ENCODE measurements at regions not wholly inside any gene's neighbourhood (a gene's known extent, or its start where the extent isn't known, plus 50 kb on each side); places are given as distances from the start of the nearest gene placed in this dataset.

DNA sequence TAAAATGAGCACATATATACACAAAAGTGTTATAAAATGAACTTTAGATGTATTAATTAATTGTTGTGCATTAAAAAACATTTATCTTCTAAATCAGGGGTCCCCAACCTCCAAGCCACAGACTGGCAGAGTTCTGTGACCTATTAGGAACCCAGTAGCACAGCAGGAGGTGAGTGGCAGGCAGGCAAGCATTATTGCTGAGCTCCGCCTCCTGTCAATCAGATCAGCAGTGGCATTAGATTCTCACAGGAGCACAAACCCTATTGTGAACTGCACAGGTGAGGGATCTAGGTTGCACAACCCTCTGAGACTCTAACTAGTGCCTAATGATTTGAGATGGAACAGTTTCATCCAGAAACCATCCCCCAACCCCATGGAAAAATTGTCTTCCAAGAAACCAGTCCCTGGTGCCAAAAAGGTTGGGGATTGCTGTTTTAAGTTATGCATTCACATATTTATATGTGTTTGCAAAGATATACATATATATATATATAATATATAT is 583.7 kb downstream of the KCNJ2 start:
- no peak for FAIRE-seq

DNA sequence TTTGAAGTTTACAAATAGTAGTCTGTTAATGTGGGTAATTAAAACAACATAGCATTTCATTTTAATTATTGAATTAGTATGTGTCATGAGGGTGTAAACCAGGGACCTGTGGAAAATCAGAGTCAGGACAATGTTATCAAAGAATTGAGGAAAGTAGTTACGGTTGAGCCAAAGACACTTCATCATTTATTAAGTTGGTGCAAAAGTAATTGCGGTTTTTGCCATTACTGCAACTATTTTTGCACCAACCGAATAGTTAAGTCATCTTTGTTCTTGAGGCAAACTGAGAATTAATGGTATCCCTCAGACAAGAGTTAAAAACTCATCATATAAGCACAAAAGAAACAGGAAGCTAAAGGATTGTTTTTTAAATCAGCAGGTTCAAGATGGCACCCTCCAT is 593.7 kb downstream of the KCNJ2 start:
- no peak for FAIRE-seq

DNA sequence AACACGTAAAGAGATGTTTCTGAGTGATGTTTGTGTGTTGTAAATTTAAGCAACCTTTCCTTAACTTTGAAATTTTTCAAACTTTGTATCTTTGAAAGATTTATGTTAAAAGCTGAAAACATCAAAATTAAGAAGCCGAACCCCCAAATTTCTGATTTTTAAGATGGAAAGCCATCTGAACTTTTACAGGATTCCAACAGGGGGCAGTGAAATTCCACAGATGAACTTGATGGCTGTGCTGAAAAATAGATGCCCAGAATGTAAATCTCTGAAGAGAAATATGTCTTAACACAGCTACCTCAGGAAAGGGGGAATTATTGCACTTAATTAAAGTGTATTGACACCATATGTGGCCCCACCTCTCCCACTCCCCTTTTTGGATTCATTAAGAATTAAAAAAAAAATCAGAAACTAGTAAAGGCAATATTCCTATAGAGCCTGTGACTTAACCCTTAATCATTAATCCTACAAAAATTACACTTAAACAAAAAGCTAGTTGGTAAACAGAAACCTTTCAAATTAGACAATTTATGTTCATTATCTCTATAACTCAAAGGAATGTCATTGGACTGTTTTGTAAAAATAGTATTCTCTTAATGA is 597.9 kb downstream of the KCNJ2 start:
- FAIRE-seq = no peak

DNA sequence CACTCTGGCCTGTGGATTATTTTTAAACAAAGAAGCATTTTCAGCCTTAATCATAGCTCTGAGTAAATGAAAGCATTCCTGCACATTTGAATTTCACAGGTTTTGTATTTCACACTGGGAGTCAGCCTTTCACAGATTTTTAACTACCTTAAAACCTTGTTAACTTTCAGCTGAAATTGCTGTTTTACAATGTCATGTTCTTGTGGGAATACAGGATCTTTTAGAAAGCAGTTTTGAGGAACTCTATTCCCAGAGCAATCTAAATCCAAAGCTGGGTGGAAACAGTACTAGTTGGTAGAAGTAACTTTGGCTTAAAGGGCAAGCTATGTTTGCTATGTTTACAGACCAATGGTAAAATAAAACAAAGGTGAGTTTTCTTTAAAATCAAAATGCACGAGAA is 600.6 kb downstream of the KCNJ2 start:
- no peak for FAIRE-seq

DNA sequence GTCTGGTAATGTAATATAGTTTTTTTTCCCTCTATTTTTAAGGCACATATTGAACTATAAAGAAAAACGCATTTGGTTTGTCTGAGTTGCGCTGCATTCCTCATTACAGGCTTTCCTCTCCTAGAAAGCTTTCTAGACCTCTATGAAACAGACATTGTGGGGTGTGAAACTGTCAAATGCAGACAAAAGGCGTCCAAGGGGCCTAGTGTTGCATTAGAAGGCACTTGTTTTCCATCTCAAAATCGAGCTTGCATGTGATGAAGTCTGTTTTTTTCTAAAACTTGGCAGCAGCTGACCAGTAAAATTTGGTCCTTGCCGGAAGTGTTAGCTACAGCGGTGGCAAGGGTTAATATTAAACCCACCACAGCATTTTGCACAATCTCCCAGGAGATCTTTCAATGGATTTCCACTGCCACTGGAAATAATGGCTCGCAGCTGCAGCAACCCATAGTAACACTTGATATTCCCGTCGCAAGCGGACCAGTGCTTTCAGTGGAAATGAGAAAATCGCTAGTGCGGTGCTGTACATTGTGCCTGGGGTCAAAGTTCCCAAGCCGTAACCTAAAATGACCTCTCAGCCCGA is 602.6 kb downstream of the KCNJ2 start:
- FAIRE-seq = no peak

DNA sequence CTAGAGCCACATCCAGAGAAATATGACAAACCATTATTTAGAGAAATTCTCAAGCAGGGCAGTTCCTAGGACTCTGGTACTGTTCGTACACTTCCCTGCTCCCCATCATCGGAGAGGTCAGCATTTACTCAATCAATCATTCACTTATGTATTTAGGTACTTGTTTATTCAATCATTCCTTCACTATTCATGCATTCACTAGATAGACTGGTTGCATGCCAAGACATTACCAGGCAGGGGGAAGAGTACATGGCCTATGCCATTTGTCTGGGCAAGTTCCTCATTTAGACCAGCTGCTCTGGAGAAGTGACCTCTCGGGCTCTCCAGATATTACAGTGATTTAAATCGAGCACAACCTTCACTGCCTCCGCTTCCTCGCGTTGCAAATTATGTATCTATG is 603.4 kb downstream of the KCNJ2 start:
- FAIRE-seq = no peak

DNA sequence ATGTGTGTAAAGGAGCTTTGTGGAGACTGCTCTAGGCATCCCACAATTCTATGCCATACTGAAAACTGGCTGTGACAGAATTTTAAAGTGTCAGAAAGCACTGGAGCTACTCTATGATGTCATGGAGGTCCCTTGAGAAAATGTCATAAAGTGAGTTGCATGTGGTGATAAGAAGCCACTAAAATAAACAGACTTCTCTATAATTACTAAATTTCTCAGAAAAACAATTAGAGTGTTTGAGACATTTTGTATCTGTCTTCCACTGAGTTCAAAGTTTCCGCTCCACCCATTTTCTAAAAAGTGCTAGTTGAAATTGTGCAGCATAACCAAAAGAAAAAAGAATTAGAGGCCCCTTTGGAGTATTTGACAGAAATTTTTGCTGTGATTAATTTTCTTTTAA is 603.9 kb downstream of the KCNJ2 start:
- no peak for FAIRE-seq

DNA sequence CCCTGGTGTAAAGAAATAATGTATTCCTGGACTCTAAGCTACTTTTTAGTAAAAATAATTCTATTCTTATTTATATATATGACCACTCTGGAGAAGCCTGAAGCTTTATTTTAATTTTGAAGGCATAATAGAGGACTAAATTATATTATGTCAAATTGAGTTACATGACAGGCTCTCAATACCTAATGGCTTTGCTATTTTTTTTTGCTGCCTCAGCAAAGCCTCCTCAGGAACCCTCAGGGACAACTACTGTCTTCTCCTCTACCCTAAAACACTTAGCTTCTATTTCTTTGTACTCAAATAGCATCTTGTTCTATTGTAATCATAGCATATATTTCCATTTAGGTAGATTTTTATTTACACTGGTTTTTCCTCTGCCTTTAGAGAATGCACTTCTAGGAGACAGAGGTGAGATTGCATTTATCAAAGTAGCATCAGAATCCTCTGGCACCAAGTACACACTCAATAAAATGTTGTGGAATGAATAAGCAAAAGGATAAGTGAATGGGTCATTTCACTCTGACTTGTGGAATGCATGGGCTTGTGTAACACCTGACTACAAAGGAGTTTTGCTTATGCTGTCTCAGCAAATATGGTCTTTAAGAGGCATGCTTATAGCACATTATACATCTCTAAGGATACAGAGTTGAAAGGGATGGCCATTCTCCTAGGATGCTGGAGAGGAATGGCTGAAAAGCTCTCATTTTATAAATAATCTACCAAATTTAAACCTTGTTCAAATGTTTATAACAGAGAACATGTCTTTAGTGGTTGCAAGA is 605.2 kb downstream of the KCNJ2 start:
- FAIRE-seq = no peak

DNA sequence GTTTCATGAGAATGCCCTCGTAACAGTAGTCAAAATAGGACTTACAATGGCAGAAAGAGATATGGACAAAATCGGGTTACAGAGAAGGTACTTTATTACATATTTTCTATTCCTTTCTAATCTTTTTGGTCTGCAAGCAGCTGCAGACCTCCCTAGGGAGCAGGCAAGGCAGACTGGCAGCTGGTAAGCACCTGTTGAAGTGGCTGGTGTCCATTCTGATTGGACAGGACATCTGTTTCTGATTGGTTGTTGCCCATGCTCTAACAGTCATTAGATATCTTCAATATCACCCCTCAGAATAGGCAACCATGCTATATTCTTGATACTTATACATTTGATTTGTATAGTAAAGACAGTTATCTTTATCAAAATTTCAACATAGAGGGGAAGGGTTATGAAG is 606.3 kb downstream of the KCNJ2 start:
- FAIRE-seq = no peak

DNA sequence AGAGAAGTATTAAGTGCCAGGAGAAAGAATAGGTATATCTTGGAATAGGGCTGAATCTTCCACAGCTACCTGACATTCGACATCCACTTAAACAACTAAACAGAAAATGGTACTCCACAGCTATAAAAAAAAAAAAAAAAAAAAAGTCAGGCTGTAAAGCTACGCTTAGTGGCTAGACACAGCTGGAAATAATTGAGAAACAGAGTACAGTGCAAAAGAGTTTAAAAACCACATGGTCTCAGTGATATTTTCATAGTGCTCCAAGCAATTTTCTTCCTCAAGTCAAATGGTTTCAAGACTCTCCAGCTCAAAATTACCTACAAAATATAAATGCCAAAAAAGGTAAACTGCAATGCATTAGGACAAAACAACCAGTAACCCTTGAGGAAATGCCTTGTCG is 607.1 kb downstream of the KCNJ2 start:
- FAIRE-seq = no peak

DNA sequence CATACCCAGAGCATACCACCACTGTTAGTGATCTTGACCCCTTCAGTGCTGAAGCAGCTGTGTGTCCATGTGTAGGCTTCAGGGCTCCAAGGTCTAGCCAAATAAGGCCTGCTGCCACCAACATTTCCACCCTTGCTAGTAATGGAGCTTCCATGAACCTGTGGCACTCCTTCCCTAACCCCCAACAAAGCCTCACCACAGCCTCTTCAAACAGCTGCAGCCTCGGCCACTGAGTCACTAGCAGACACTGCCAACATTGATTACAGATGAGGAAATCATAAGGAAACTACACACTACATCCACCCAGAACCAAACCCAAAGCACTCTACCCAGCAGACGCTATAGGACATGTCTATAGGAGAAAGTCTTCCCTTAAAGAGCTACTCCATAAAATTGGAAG is 610.7 kb downstream of the KCNJ2 start:
- FAIRE-seq = no peak

DNA sequence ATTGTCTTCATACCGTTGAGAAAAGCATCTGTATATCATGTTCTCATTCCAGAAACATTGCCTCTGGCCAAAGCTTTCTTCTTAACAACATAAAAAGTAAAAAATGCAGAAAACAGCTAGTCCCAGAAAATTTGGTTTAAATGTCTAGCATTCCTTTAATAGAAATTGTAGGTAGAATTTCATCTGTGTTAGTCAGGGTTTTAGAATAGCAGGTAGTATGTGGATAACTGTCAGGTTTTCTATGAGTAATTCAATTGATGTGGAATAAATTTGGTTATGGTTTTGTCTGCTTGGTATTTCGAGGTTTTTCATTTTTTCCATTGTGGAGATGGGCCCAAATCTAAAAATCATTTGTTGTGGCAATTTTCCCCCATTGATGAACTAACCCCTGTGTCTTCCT is 616.7 kb downstream of the KCNJ2 start:
- no peak for FAIRE-seq

DNA sequence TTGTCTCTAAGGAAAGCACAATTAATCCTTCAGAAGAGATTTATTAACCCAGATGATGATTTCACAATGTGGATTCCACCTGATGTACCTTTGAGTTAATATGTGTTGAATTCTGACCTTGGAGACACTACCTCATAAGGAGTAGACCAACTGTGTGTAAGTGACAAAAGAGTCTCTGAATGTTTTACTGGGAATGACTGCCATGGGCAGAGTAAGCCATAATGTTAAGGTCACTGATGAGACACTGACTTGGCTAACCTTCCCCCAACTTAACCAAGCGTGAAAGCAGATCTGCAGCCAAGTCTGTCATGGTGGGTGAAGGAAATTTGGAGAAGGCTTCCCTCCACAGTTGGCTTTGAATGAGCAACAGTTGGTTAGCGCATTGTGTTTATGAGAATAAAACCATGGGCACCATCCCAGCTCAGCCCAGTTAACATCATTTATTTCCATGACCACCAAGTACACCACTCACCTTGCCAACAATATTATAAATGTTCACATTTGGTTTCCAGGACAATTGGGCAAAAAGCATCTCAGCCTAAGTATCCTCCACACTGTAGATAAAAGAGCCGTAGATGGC is 618.5 kb downstream of the KCNJ2 start:
- no peak for FAIRE-seq

DNA sequence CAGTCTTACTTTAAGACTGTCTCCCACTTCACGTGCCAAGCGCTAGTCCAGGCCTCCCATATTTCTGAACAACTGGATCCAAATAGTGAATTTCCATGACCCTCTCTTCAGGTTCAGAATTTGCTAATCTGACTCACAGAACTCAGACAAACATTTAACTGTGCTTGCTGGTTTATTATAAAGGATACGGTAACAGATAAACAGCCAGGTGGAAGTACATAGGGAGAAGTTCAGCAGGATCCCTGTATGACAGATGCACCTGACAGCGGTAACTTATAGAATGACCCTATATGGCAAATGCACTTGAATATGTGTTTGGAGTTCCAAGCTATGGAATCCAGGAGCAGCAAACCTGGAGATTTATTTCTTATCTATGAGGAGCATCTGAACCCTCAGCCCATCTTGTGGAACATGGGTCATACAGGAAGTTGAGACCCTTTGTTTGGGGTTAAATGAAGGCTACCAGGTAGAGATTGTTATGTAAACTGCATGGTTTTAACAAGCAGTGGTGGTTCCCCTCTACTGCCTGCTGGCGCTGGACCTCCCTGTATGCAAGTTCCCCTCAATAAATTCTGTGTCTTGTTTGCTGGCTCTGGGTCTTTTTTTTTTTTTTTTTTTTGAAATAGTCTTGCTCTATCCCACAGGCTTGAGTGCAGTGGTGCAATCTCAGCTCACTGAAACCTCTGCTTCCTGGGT is 622.6 kb downstream of the KCNJ2 start:
- FAIRE-seq = no peak

DNA sequence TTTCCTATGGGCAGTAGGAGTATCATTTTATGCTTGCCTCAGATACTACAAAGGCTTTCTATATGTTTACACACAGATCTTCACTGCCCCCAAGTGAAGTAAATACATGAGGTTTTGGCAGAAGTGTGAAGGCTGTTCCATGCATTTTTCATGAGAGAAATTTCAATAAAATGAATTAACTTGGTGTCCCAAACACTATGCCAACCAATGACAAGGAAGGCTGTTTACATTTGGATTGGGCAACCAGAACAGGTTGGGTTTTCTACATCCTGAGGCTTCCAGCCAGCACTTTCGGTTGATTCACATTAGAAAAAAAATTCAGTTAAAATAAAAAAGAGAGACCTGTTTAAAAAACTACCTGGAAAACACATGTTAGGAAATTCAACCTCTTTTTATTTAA is 625.4 kb downstream of the KCNJ2 start:
- FAIRE-seq = no peak

DNA sequence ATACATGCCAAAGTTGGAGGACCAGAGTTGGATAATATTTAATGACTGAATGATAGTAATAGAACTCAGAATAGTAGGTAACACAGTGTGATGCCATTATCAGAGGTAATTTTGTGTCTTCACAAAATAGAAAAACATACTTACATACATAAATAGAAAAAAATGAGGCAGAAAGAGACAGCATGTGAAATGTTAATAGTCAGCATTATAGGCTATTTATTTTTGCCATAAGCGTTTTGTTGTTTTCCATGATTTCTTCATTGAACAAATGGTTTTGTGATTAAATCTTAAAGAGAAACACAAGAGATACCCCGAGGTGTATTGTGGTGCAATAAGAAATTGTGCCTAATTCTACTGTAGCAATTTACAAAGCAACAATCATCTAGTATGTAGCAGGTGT is 626.3 kb downstream of the KCNJ2 start:
- no peak for FAIRE-seq

DNA sequence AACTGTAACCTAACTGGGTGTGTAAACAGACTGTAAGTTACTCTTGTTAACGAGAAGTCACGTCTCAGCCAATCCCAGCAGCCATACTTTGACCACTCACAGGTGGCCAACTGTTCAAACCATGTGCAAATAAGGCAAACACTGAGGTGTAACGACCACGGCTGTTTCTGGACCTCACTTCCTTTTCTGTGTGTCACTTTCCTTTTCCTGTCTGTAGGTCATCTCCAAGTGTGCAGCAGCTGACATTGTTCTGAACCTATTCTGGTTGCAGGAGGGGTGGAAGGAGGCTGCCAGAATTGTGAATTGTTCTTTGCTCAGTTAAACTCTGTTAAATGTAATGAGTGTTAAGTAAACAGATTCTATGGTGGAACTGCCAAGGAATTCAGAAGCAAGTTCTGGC is 627.4 kb downstream of the KCNJ2 start:
- no peak for FAIRE-seq

DNA sequence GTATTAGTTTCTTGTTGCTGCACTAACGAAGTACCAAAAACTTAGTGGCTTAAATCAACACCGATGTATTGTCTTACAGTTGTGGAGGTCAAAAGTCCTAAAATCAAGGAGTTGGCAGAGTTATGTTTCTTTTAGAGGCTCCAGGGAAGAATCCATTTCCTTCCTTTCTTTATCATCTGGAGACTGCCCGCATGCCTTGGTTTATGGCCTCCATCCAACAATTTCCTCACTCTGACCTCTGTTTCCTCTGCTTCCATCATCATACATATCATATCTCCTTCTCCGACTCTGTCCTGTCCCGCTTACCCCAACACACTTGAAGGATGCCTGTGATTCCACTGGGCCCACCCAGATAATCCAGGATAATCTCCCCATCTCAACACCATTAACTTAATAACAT is 627.8 kb downstream of the KCNJ2 start:
- no peak for FAIRE-seq

DNA sequence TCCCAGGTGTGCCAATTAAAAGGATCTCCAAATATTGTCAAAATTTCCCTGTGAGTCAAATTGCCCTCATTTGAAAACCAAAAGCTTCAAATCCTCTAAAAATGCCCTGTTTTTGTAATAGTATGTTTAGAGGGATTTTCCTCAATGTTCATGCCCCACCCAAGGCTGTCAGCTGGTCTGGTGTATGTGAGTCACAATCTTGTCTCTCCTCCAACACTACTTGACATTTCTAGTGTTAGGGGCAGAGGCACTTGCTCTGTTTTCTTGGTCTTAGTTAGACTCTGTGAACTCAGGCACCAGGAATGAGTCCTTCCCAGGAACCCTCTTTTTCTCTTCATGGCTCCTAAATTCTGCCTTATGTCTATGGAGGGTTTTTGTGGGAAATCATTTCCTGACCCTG is 634.8 kb downstream of the KCNJ2 start:
- FAIRE-seq = no peak

DNA sequence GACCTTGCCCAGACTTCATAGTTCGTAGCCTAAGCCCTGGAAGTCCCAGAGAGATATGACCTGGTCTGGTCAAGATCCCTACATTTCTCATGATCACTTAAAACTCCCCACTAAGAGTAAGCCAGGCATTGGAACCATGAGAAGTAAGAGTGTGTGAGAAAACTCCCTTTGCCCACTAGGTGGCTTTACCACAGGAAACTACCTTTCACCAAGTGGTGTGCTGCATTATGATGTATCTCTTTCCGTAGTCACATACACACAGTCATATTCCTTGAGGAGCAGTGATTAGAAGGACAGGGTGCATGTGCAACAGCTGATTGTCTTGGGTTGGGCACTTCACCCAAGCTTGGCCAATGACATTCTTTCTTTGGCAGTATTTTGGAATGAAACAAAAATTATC is 639.3 kb downstream of the KCNJ2 start:
- no peak for FAIRE-seq

DNA sequence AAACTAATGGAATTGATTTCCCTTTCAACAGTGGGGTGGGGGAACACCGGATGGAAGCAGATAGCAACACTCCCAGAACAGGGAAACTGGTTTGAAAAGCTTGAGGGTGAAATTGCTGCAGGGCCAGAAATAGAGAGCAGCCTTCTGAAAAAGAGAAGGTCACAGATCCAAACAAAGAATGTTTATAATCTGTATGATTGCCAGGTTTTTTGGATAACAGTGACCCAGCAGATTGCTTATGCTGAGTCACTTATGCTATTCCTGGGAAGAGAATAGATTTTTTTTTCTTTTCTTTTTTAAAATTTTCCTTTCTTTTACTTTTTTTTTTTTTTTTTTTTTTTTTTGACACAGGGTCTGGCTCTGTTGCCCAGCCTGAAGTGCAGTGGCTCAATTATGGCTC is 641.3 kb downstream of the KCNJ2 start:
- no peak for FAIRE-seq

DNA sequence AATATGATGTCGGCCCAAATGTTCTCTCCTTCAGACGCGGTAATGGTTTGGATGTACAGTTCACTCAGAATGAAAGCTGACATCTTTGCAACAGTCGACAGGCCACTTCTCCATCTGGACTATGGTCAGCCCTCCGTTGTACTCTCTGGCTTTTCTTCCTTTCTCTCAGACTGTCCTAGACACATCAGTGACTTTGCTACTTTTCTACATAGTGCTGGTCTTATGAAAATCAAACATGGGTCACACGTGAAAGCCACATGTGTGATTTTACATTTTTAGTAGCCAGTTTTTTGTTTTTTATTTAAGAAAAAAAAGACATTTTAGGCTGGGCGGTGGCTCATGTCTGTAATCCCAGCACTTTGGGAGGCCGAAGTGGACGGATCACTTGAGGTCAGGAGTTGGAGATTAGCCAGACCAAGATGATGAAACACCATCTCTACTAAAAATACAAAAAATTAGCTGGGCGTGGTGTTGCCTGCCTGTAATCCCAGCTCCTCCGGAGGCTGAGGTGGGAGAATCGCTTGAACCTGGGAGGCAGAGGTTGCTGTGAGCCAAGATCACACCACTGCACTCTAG is 644.1 kb downstream of the KCNJ2 start:
- FAIRE-seq = no peak

DNA sequence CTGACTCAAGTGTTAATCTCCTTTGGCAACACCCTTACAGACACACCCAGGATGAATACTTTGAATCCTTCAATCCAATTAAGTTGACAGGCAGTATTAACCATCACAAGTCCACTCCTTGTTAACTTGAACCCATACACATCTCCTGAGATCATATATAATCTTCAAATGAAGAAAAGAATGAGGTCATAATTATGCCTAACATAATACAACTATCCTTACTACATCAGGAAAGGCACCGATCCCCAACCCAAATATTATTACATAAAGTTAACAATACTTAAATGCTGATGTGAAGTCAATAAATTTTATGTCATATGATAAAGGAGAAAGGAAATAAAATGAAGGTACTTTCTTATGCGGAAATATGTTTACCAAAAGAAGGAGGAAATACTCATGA is 649.9 kb downstream of the KCNJ2 start:
- no peak for FAIRE-seq
